ENCODE measurements at regions not wholly inside any gene's neighbourhood (a gene's known extent, or its start where the extent isn't known, plus 50 kb on each side); places are given as distances from the start of the nearest gene placed in this dataset.
A peak's percentile ranks its signal among the peaks of the same experiment; 100 is the strongest.

DNA sequence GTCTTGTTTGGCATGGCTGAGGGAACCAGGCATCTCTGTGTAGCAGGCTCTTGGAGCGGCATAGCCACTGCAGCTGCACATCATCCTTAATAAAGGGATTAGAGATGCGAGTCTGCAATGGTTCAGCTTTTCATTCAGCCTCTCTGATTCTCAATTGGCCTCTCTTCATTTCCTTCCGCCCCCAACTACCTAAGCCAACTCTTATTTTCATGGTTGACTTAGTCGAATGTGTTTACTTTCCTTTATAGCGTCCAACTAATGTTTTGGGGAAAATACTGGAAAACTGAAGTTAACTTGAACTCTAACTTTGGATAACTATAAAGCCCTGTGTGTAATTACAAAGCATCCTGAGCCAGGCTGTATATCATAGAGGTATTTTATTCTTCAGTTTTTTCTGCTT lies 202.2 kb upstream of the KIAA1217 start:
- H3K79me1 ChIP-seq (ENCODE audit: low read depth, low read length): no peaks in the 10 kb centered on the region
- no peak overlapping the region for H2BK120ac ChIP-seq (ENCODE audit: low read depth, low read length)
- peaks cover 8 to 13% of the 10 kb centered on the region in 2 donors for H3K4me1 ChIP-seq (ENCODE audit: control insufficient read depth in 2 of 2, insufficient read depth in 1 of 2, low read depth in 1 of 2, low read length in 2 of 2)
- no peak overlapping the region for H2BK15ac ChIP-seq (ENCODE audit: low read length)
- H3K27me3 ChIP-seq (ENCODE audit: control insufficient read depth in 3 of 3, insufficient read depth in 3 of 3, low read depth in 1 of 3, low read length in 3 of 3): no peaks in the 10 kb centered on the region
- no peak for DNase-seq (ENCODE audit: low spot score)
- H3K14ac ChIP-seq (ENCODE audit: low read length): no peak overlapping the region
- no CpG with 5 or more reads among the region's 5 CpGs for WGBS, 2 donors (ENCODE audit: extremely low coverage in 2 of 2, insufficient read length in 2 of 2, insufficient replicate concordance in 1 of 2)
- no peak overlapping the region for H2BK12ac ChIP-seq (ENCODE audit: low read length)
- no peak overlapping the region for H3K23ac ChIP-seq (ENCODE audit: low read depth, low read length, poor library complexity)
- H3K18ac ChIP-seq (ENCODE audit: low read length): no peak overlapping the region
- no peak overlapping the region for H3K4me2 ChIP-seq (ENCODE audit: insufficient read depth, low read length, poor library complexity, severe bottlenecking)
- no peak overlapping the region for H3K27ac ChIP-seq (replicated peaks; ENCODE audit: low read length)
- no peaks in the 10 kb centered on the region for H3K36me3 ChIP-seq (replicated peaks in 1 of 2; ENCODE audit: control insufficient read depth in 2 of 2, insufficient read depth in 2 of 2, low read length in 2 of 2)
- H4K8ac ChIP-seq (ENCODE audit: low read depth, low read length): no peak overlapping the region
- H3K4me3 ChIP-seq (ENCODE audit: low read length in 2 of 2): no peak overlapping the region
- no peaks in the 10 kb centered on the region for H3K9me3 ChIP-seq (replicated peaks in 1 of 2; ENCODE audit: control insufficient read depth in 2 of 2, insufficient read depth in 1 of 2, low read depth in 1 of 2, low read length in 2 of 2)
- H4K91ac ChIP-seq (ENCODE audit: low read depth, low read length, poor library complexity): no peak overlapping the region
- no peak overlapping the region for H2AFZ ChIP-seq (ENCODE audit: low read length)
- H3K4ac ChIP-seq (ENCODE audit: low read length): no peak overlapping the region
- no peak overlapping the region for H2AK5ac ChIP-seq (ENCODE audit: low read depth, low read length)
- no peak overlapping the region for H2BK5ac ChIP-seq (ENCODE audit: low read length)
- no peak overlapping the region for H3K9ac ChIP-seq (ENCODE audit: low read depth, low read length, poor library complexity)

DNA sequence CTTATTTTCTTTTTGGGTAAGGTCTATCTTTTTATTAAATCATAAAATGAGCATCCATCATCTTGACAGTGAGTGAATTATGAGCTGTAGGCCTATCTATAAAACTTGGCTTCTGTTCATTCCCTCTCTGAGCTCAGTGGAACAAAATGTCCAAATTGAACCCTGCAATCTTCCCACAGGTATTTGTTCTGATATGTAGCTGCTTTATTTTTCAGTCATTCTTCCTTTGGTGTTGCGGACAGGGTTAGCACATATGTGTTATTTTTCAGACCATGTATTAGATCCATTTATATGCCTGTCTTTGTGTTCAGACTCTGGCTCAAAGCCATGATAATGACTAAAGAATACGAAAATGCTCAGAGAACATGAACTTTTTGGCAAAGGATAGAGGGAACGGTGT lies 201.6 kb upstream of the KIAA1217 start:
- Histone ChIP-seq H3K18ac (ENCODE audit: low read length) (no peak overlapping the region), H3K9ac (ENCODE audit: low read depth, low read length, poor library complexity) (no peak overlapping the region), H3K79me1 (ENCODE audit: low read depth, low read length) (no peaks in the 10 kb centered on the region), H2BK12ac (ENCODE audit: low read length) (no peak overlapping the region), H4K8ac (ENCODE audit: low read depth, low read length) (no peak overlapping the region), H3K4ac (ENCODE audit: low read length) (no peak overlapping the region), H3K36me3 (replicated peaks in 1 of 2; ENCODE audit: control insufficient read depth in 2 of 2, insufficient read depth in 2 of 2, low read length in 2 of 2) (no peaks in the 10 kb centered on the region), H2BK5ac (ENCODE audit: low read length) (no peak overlapping the region), H2BK120ac (ENCODE audit: low read depth, low read length) (no peak overlapping the region), H3K27me3 (ENCODE audit: control insufficient read depth in 3 of 3, insufficient read depth in 3 of 3, low read depth in 1 of 3, low read length in 3 of 3) (no peaks in the 10 kb centered on the region), H3K23ac (ENCODE audit: low read depth, low read length, poor library complexity) (no peak overlapping the region), H4K91ac (ENCODE audit: low read depth, low read length, poor library complexity) (no peak overlapping the region), H3K4me2 (ENCODE audit: insufficient read depth, low read length, poor library complexity, severe bottlenecking) (no peak overlapping the region), H3K9me3 (replicated peaks in 1 of 2; ENCODE audit: control insufficient read depth in 2 of 2, insufficient read depth in 1 of 2, low read depth in 1 of 2, low read length in 2 of 2) (no peaks in the 10 kb centered on the region), H3K4me1 (ENCODE audit: control insufficient read depth in 2 of 2, insufficient read depth in 1 of 2, low read depth in 1 of 2, low read length in 2 of 2) (peaks cover 8 to 15% of the 10 kb centered on the region in 2 donors), H3K4me3 (ENCODE audit: low read length in 2 of 2) (no peak overlapping the region), H2AFZ (ENCODE audit: low read length) (no peak overlapping the region), H3K14ac (ENCODE audit: low read length) (no peak overlapping the region), H2AK5ac (ENCODE audit: low read depth, low read length) (no peak overlapping the region), H2BK15ac (ENCODE audit: low read length) (no peak overlapping the region), H3K27ac (replicated peaks; ENCODE audit: low read length) (no peak overlapping the region)
- DNase-seq (ENCODE audit: low spot score): no peak
- WGBS, 2 donors (ENCODE audit: extremely low coverage in 2 of 2, insufficient read length in 2 of 2, insufficient replicate concordance in 1 of 2): no CpG with 5 or more reads among the region's 3 CpGs

DNA sequence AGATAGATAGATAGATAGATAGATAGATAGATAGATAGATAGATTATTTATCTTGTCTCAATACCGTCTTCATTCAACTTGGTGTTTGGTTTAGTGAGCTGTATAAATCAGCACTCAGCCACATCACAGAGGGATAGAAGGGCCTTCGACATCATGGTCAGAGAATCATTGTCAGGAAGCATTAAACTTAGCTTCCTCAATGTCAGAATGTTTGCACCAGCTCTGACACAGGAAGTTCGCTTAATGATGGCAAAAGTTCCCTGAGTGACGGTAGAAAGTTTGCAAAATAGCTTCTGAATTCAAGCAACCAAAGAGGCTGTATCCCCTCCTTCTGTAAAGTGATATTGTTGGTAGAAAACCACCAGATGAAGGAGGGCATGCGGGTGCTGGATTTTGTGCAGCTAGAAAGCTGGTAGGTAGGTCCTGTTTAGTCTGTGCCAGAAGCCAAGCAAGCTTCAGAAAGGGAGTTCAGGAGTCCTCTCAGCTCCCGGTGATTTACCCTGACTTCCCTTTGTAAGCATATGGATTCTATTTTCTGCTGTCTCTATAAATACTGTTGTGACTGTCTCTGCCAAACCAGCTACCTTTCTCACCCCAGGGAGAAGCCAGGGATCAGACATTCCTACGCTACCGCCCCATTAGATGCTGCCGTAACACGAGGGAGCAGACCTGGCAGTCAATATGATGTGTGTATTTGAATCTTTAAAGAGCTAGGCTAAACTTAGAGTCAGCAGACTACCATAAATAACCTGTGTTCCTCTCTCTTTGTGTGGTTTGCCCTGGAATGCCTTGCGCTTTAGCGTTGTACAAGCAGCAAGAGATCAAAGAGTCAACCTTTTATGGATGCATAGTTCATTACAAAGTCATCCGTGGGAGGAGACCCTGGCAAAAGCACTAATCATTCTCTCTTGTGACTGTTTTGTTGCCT lies 200.5 kb upstream of the KIAA1217 start:
- Histone ChIP-seq H3K4me1 (ENCODE audit: control insufficient read depth in 2 of 2, insufficient read depth in 1 of 2, low read depth in 1 of 2, low read length in 2 of 2) (peaks cover 8 to 16% of the 10 kb centered on the region in 2 donors), H3K9ac (ENCODE audit: low read depth, low read length, poor library complexity) (no peak overlapping the region), H3K14ac (ENCODE audit: low read length) (no peak overlapping the region), H2BK5ac (ENCODE audit: low read length) (no peak overlapping the region), H3K79me1 (ENCODE audit: low read depth, low read length) (no peaks in the 10 kb centered on the region), H3K4me3 (ENCODE audit: low read length in 2 of 2) (peak overlapping the region in 1 of 2 donors; percentile 5), H2AFZ (ENCODE audit: low read length) (peak overlapping the region; percentile 42), H3K4ac (ENCODE audit: low read length) (no peak overlapping the region), H3K36me3 (replicated peaks in 1 of 2; ENCODE audit: control insufficient read depth in 2 of 2, insufficient read depth in 2 of 2, low read length in 2 of 2) (no peaks in the 10 kb centered on the region), H2BK15ac (ENCODE audit: low read length) (no peak overlapping the region), H2AK5ac (ENCODE audit: low read depth, low read length) (no peak overlapping the region), H4K91ac (ENCODE audit: low read depth, low read length, poor library complexity) (no peak overlapping the region), H3K4me2 (ENCODE audit: insufficient read depth, low read length, poor library complexity, severe bottlenecking) (no peak overlapping the region), H3K27ac (replicated peaks; ENCODE audit: low read length) (no peak overlapping the region), H3K9me3 (replicated peaks in 1 of 2; ENCODE audit: control insufficient read depth in 2 of 2, insufficient read depth in 1 of 2, low read depth in 1 of 2, low read length in 2 of 2) (no peaks in the 10 kb centered on the region), H2BK12ac (ENCODE audit: low read length) (no peak overlapping the region), H2BK120ac (ENCODE audit: low read depth, low read length) (no peak overlapping the region), H3K23ac (ENCODE audit: low read depth, low read length, poor library complexity) (no peak overlapping the region), H3K18ac (ENCODE audit: low read length) (no peak overlapping the region), H3K27me3 (ENCODE audit: control insufficient read depth in 3 of 3, insufficient read depth in 3 of 3, low read depth in 1 of 3, low read length in 3 of 3) (no peaks in the 10 kb centered on the region), H4K8ac (ENCODE audit: low read depth, low read length) (no peak overlapping the region)
- no CpG with 5 or more reads among the region's 13 CpGs for WGBS, 2 donors (ENCODE audit: extremely low coverage in 2 of 2, insufficient read length in 2 of 2, insufficient replicate concordance in 1 of 2)
- DNase-seq (ENCODE audit: low spot score): peak; percentile 15

DNA sequence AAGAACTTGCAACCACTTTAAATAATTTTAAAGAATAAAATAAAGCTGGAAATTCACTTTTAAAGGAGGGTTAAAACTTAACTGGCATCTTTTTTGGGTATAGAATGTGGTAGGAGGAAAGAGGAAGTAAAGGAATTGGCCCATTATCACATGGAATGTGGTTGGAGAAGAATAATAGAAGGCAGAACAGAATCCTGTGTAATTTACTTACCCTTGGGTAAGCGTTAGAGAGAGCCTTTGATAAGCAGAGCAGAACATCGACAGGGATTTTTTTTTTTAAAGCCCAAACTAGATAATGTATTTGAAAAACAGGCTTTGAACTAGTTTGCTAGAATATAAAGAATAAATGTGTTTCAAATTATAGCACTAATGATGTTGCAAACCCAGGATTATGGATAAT lies 199.8 kb upstream of the KIAA1217 start:
- no peak overlapping the region for H2BK12ac ChIP-seq (ENCODE audit: low read length)
- H2AFZ ChIP-seq (ENCODE audit: low read length): peak overlapping the region; percentile 42
- H4K8ac ChIP-seq (ENCODE audit: low read depth, low read length): no peak overlapping the region
- no peak overlapping the region for H3K4ac ChIP-seq (ENCODE audit: low read length)
- no peak overlapping the region for H3K18ac ChIP-seq (ENCODE audit: low read length)
- no peak overlapping the region for H2BK5ac ChIP-seq (ENCODE audit: low read length)
- H3K27me3 ChIP-seq (ENCODE audit: control insufficient read depth in 3 of 3, insufficient read depth in 3 of 3, low read depth in 1 of 3, low read length in 3 of 3): no peaks in the 10 kb centered on the region
- H2BK15ac ChIP-seq (ENCODE audit: low read length): no peak overlapping the region
- H4K91ac ChIP-seq (ENCODE audit: low read depth, low read length, poor library complexity): no peak overlapping the region
- H3K79me1 ChIP-seq (ENCODE audit: low read depth, low read length): no peaks in the 10 kb centered on the region
- H3K36me3 ChIP-seq (replicated peaks in 1 of 2; ENCODE audit: control insufficient read depth in 2 of 2, insufficient read depth in 2 of 2, low read length in 2 of 2): no peaks in the 10 kb centered on the region
- no peak overlapping the region for H3K27ac ChIP-seq (replicated peaks; ENCODE audit: low read length)
- H2BK120ac ChIP-seq (ENCODE audit: low read depth, low read length): no peak overlapping the region
- no peak overlapping the region for H3K4me2 ChIP-seq (ENCODE audit: insufficient read depth, low read length, poor library complexity, severe bottlenecking)
- no peak overlapping the region for H3K9ac ChIP-seq (ENCODE audit: low read depth, low read length, poor library complexity)
- peaks cover 8 to 16% of the 10 kb centered on the region in 2 donors for H3K4me1 ChIP-seq (ENCODE audit: control insufficient read depth in 2 of 2, insufficient read depth in 1 of 2, low read depth in 1 of 2, low read length in 2 of 2)
- no peak overlapping the region for H3K4me3 ChIP-seq (ENCODE audit: low read length in 2 of 2)
- no CpG with 5 or more reads among the region's 2 CpGs for WGBS, 2 donors (ENCODE audit: extremely low coverage in 2 of 2, insufficient read length in 2 of 2, insufficient replicate concordance in 1 of 2)
- no peaks in the 10 kb centered on the region for H3K9me3 ChIP-seq (replicated peaks in 1 of 2; ENCODE audit: control insufficient read depth in 2 of 2, insufficient read depth in 1 of 2, low read depth in 1 of 2, low read length in 2 of 2)
- DNase-seq (ENCODE audit: low spot score): no peak
- H3K14ac ChIP-seq (ENCODE audit: low read length): no peak overlapping the region
- H2AK5ac ChIP-seq (ENCODE audit: low read depth, low read length): no peak overlapping the region
- no peak overlapping the region for H3K23ac ChIP-seq (ENCODE audit: low read depth, low read length, poor library complexity)
